ENCODE measurements at regions not wholly inside any gene's neighbourhood (a gene's known extent, or its start where the extent isn't known, plus 50 kb on each side); places are given as distances from the start of the nearest gene placed in this dataset.

- TF ChIP-seq, protein P1, sequence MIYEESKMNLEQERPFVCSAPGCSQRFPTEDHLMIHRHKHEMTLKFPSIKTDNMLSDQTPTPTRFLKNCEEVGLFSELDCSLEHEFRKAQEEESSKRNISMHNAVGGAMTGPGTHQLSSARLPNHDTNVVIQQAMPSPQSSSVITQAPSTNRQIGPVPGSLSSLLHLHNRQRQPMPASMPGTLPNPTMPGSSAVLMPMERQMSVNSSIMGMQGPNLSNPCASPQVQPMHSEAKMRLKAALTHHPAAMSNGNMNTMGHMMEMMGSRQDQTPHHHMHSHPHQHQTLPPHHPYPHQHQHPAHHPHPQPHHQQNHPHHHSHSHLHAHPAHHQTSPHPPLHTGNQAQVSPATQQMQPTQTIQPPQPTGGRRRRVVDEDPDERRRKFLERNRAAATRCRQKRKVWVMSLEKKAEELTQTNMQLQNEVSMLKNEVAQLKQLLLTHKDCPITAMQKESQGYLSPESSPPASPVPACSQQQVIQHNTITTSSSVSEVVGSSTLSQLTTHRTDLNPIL (CRISPR knock-in tag; IDR thresholded peaks at IDR 0.05; ENCODE audit: low read depth), result no peak
- TF ChIP-seq TCF4 (CRISPR knock-in tag; IDR thresholded peaks at IDR 0.05; ENCODE audit: borderline replicate concordance), result no peak
- TF ChIP-seq, protein P2, sequence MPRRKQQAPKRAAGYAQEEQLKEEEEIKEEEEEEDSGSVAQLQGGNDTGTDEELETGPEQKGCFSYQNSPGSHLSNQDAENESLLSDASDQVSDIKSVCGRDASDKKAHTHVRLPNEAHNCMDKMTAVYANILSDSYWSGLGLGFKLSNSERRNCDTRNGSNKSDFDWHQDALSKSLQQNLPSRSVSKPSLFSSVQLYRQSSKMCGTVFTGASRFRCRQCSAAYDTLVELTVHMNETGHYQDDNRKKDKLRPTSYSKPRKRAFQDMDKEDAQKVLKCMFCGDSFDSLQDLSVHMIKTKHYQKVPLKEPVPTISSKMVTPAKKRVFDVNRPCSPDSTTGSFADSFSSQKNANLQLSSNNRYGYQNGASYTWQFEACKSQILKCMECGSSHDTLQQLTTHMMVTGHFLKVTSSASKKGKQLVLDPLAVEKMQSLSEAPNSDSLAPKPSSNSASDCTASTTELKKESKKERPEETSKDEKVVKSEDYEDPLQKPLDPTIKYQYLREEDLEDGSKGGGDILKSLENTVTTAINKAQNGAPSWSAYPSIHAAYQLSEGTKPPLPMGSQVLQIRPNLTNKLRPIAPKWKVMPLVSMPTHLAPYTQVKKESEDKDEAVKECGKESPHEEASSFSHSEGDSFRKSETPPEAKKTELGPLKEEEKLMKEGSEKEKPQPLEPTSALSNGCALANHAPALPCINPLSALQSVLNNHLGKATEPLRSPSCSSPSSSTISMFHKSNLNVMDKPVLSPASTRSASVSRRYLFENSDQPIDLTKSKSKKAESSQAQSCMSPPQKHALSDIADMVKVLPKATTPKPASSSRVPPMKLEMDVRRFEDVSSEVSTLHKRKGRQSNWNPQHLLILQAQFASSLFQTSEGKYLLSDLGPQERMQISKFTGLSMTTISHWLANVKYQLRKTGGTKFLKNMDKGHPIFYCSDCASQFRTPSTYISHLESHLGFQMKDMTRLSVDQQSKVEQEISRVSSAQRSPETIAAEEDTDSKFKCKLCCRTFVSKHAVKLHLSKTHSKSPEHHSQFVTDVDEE (CRISPR knock-in tag; IDR thresholded peaks at IDR 0.05), result no peak
These were observed 324.1 kb upstream of the TCF4 start for GRCh38 chr18:55912071-55912470.

Data from SK-N-SH treated with all-trans-retinoic acid at 6 μM for 48 hours (cell line).